HL-60 (cell line): ENCODE measurements at regions not wholly inside any gene's neighbourhood (a gene's known extent, or its start where the extent isn't known, plus 50 kb on each side); places are given as distances from the start of the nearest gene placed in this dataset.
"Not testable (repeated sequence)": the region's sequence is repeated elsewhere in the genome, so short reads cannot be mapped to it uniquely, and the experiment has no call there.

ENCODE experiments used
- CTCF ChIP-seq: IDR thresholded peaks from one replicate; pipeline ENCODE4 v1.5.1; 2011; ENCODE audit warnings: low read length, control low read depth, inconsistent platforms; ENCODE audit not compliant: insufficient read depth
- GABPA ChIP-seq: IDR thresholded peaks from 2 replicates; pipeline ENCODE4 v1.6.1; 2012; ENCODE audit warnings: low read depth
- POLR2AphosphoS5 ChIP-seq: IDR thresholded peaks from 2 replicates; pipeline ENCODE4 v1.6.1; 2012; ENCODE audit warnings: low read depth
- SPI1 ChIP-seq: IDR thresholded peaks from 2 replicates; pipeline ENCODE4 v1.6.1; 2012; ENCODE audit warnings: low read depth, mild to moderate bottlenecking, borderline replicate concordance

- not testable (repeated sequence) for TF ChIP-seq CTCF, SPI1, GABPA, POLR2AphosphoS5
Measured at GRCh38 chr18:70766254-70766653, 477.4 kb downstream of the SOCS6 start.
